HG02885 (cell line): ENCODE measurements at regions not wholly inside any gene's neighbourhood (a gene's known extent, or its start where the extent isn't known, plus 50 kb on each side); places are given as distances from the start of the nearest gene placed in this dataset.
"Not testable (repeated sequence)": the region's sequence is repeated elsewhere in the genome, so short reads cannot be mapped to it uniquely, and the experiment has no call there.

ENCODE experiments used
- ATAC-seq: cut with Tn5 transposase; IDR thresholded peaks from one replicate; pipeline ENCODE4 v1.9.1; 2021; ENCODE audit warnings: mild to moderate bottlenecking; ENCODE audit not compliant: unreplicated experiment, poor library complexity

DNA sequence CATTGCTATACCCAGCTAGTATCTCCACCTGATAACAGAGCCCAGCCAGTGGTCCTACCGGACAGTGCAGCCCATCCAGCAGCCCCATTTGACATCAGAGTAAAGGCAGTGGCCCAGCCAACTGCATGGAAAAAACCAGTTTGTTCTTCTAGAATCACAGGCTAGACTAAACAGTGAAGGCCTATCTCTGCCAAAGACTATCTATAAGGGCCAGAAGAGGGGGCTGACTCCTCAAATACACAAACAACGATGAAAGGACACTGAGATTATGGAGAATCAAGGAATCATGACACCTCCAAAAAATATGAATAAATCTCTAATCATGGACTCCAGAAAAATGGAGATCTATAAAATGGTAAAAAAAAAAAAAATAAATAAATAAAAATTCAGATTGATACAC is 546.4 kb upstream of the HTR2C start:
- ATAC-seq: no peak

DNA sequence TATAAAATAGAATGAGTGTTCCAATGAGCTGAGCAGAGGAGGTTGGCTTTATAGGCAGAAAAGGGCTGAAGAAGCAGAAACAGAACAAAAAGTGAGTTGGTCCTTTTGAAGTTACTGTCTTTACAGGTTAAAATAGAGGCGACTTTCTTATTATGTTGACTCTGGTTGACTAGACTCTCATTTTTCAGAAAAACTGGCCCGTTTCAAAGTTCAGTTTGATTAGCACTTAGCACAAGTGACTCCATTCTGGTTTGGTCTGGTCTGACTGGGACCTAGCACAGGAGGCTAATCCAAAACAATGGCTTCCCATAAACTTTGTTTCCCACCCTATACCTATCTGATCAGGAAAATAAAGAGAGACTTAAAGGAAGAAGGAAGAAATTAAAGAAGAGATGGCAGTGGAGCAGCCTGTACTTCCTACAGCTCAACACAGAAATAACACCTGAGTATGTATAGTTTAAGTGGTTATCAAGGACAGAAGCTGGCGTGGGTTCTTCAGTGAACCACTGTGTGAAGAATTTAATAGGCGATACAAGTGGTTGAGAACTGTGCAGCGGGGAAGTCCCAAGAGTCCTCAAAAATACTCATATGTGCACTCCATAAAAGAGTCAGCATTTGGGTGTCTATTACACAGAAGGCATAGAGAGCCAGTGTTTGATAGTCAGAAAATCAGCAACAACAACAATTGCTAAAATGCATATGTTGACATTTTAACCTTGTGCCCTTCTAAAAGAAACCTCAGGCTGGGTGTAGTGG is 554.8 kb upstream of the HTR2C start:
- no peak for ATAC-seq

DNA sequence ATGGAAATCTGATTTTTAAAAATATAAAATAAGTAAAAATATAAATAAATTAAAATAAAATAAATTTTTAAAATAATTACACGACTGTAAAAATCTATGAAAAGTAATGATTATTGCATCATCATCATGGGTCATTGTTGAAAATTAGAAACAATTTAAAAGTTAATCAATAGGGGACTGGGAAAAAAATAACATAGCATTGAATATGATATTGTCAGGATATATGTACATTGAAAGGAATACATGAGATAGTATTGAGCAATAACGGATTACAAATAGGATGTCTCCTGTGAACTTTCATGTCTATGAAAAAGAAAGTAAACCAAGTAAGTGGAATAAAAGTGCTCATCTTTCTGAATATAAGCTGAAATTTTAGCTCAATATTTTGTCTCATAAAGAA is 566.8 kb upstream of the HTR2C start:
- ATAC-seq: no peak

DNA sequence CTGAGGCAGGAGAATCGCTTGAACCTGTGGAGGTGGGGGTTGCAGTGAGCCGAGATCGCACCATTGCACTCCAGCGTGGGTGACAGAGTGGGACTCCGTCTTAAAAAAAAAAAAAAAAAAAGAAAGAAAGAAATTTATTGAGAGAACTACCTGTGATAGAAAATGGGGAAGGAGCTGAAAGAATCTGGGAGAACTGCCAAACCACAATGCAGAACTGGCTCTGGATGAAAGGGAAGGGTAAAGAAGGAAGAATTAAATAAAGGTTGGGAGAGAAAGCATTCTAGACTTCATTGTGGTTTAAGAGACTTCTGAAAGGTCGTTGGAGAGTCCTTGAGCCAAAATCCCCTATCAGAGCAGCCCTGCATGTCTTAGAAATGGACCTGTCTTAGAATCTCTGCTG is 567.9 kb upstream of the HTR2C start:
- no peak for ATAC-seq

DNA sequence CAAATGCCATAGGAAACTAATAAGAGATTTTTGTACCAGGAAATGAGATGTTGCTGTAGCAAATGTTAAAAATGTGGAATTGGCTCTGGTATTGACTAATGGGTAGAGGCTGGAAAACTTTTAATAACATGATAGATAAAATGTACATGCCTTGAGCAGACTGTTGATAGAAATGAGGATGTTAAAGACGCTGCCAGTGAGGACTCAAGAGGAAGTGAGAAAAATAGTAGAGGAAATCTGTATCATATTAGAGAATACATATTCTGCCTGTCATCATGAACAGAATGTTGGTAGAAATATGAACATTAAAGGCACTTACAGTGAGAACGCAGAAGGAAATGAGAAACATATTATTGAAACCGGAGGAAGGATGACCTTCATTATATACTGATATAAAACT is 577.2 kb upstream of the HTR2C start:
- ATAC-seq: no peak

DNA sequence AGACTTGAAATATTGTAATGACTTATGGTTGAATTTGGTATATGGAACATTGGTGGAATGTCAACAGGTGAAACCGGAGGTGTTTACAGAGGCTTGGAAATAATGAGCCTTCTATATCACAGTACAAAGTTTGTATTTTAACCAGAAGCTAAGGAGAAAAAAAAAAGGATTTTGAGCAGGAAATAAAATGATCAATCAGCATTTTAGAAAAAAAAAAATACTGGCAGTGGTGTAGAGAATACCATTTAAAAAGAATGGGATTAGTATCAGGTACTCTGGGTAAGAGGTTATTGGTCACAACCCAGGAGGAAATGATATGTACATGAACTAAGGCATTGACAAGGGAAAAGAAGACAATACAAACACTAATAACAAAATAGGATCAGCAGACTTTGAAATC is 587.1 kb upstream of the HTR2C start:
- ATAC-seq: no peak

DNA sequence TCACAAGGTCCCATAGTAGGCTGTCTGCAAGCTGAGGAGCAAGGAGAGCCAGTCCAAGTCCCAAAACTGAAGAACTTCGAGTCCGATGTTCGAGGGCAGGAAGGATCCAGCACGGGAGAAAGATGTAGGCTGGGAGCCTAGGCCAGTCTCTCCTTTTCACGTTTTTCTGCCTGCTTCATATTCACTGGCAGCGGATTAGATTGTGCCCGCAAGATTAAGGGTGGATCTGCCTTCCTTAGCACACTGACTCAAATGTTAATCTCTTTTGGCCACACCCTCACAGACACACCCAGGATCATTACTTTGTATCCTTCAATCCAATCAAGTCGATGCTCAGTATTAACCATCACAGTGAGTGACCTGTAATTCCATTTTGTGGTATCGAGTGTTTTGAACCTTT is 592.2 kb upstream of the HTR2C start:
- not testable (repeated sequence) for ATAC-seq

DNA sequence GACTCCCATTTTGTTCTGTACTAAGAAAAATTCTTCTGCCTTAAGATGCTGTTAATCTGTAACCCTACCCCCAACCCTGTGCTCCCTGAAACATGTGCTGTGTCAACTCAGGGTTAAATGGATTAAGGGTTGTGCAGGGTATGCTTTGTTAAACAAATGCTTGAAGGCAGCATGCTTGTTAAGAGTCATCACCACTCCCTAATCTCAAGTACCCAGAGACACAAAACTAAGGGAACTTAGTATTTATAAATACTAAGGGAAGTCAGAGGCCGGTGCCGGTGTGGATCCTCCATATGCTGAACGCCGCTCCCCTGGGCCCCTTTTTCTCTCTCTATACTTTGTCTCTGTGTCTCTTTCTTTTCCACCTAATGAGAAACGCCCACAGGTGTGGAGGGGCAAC is 593.2 kb upstream of the HTR2C start:
- not testable (repeated sequence) for ATAC-seq

DNA sequence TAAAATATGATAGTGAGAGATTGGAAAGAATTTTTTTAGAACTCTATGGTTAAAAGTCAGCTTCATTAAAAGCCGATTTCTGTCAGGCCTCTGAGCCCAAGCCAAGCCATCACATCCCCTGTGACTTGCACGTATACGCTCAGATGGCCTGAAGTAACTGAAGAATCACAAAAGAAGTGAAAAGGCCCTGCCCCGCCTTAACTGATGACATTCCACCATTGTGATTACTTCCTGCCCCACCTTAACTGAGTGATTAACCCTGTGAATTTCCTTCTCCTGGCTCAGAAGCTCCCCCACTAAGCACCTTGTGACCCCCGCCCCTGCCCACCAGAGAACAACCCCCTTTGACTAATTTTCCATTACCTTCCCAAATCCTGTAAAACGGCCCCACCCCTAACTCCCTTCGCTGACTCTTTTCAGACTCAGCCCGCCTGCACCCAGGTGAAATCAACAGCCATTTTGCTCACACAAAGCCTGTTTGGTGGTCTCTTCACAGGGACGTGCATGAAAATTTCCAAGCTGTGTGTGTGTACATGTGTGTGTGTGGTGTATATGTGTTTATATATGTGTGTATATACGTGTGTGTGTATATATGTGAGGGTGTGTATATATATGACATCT is 595.5 kb upstream of the HTR2C start:
- not testable (repeated sequence) for ATAC-seq

DNA sequence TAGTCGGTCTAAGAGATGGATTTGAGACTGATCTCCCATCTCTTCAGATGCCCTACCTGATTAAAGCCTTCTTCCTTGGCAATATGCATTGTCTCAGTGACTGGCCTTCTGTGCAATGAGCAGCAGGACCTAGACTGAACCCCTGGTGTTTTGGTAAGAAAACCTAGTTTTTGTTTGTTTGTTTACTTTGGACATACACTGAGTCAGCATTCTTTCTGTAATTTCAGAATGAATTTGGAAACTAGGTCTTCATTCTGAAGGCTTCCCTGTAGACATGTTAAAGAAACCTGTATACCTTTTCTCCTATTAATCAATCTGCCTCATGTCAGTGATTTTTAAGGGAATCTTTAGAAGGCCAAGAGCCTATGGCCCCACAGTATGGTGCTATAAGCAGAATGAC is 597.5 kb upstream of the HTR2C start:
- no peak for ATAC-seq

DNA sequence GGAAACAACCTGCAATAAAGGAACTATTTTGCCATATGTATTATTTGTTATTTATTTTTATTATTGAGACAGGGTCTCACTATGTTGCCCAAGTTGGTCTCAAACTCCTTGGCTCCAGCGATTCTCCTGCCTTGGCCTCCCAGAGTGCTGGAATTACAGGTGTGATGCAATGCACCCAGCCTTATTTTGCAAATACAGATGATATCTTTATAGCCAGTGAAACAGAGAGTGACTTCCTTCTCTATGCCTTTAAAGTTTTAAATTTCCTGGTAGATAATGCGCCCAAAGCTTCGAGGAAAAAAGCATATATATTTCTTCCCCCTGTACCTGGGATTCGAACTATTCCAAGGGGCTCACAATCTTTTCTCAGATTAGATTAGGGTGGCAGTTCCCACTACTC is 601.1 kb upstream of the HTR2C start:
- no peak for ATAC-seq

DNA sequence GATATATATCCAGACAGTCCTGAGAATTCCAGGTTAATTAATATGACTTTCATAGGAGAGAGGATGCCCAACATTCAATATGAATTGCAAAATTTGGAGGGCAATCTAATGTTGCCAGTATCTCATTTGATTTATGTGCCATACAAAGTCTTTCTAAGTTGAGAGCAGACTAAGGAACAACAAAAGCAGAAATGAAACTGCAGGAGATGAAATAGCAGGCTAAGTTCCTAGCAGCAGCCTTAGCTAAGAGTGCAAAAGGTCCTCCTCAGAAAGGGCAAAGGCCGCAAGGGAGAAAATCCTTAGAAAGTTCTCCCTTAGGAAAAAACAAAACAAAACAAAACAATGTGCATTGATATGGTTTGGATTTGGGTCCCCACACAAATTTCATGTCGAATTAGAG is 602.9 kb upstream of the HTR2C start:
- ATAC-seq: no peak

DNA sequence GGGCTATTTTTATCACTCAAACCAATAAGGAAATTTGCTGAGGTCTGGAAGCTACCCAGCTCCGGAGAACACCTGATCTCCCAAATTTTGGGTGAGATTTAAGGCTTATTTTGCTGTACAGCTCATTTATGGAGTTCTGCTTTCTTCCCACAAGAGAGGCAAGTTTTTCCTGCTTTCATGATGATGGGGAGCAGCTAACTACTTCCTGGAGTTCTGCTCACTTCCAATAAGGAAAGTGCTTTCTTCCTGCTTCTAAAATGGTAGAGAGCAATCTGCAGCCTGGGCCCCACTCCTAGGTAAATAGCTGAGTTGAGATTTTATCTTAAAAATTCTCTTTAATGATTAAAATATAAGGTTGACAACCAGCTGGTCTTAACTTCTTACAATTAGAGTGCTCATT is 606.0 kb upstream of the HTR2C start:
- no peak for ATAC-seq

DNA sequence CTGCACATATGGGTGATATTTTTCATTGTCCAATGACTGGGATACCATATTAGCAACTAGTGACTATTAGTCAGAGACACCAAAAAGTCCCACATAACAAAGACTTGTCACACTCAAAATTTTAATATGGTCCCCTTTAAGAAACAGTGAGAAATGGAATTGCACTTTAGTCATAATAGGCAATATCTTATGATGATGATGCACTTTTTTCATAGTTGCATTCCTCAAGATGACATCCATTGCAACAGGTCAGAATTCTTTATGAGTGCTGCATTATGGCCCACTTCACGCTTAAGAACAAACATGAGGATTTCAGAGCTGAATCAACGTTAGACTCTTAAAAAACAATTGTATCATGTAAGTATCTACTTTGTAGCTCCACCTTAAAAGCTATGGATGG is 608.4 kb upstream of the HTR2C start:
- no peak for ATAC-seq

DNA sequence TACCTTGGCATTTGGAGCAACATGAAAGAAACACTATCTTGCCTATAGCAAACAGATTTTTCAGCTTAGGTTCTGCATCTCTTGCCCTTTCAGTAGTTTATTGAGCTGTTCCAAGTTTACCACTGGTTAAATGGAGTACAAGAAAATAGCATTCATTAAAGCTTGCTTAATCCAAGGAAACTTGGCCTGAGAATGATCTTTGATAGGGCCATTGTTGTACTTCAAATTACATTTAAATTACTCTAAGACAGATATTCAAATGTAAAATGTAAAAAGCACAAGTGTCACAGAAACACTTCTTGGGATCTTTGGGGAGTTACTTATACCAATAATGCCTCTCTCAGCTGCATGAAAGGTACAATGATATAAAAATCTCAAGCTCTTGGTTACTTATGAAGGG is 609.0 kb upstream of the HTR2C start:
- no peak for ATAC-seq

DNA sequence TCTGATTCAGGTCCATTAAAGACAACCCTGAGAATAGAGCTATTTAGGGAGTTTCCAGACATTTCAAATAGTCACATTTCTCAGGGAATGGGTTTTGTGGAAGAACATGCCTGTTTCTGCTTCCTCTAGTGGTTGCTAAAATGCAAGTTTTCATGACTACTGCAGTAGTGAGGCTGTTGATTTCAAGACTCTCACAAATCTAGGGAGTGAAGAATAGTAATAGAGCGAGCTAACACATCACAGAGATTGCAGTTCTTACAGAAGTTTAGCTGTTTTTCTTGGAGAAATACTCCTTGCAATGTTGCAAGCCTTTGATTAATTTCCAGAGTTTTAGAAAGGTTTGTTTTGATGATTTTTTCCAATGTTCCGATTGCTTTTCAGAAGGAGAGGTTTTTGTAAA is 610.2 kb upstream of the HTR2C start:
- no peak for ATAC-seq

DNA sequence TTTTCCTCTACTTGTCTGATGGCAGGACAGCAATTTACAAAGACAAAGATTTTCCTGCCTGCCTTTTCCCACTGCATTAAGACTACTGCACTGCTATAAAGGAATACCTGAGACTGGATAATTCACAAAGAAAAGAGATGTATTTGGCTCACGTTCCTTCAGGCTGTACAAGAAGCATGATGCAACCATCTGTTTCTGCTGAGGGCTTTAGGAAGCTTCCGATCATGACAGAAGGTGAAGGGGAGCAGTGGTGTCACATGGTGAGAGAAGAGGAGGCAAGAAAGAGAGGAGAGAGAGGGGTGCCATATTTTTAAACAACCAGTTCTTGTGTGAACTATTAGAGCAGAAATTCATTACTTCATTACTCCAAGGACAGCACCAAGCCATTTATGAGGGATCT is 617.1 kb upstream of the HTR2C start:
- no peak for ATAC-seq

DNA sequence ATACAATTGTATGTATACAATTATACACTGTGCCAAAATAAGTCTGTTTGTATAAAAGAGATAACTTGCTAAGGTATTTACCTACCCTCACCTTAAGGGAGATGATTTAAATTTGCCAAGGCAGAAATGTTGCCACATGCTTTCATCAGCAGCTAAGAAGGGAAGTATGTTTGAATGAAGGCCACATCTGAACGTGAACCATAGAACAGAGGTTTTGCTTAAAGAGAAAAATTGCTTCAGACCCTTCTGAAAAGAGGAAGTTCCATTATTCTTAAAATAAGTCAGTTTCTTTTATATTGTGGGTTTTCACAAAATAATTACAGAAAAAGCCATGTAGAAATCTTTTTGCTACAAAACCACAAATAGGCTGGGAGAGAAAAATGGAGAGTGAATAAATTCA is 621.5 kb upstream of the HTR2C start:
- no peak for ATAC-seq

DNA sequence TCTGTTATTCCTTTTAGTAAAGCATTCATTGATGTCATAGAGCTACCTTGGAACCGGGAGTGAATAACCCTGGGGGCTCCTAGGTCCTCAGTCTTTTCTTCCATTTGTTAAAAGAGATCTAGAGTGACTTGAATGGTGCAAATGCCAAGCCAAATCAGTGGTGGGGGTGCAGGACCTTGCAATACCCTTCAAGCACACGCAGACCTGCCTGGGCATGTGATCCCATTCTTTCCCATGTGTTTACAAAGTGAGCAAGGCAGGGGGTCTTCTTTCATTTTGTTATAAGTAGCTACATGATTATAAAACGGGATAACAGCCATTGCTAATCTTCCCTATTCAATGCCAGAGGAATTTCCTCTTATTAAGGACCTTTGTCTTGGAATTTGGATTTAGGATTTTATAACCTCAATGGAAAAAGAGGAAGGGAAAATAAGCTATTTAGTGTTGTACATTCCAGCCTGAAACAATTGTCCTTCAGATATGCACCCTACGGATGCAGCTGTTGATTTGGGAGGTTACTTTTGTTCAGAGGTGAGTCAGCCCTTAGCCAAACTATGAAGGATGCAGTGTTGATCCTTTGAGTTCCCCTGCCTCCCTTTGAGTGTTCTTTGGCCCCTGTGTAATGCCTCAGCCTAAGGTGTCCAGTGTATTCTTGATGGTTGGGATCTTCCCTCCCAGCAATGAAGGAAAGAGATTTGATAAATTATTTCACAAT is 623.8 kb upstream of the HTR2C start:
- no peak for ATAC-seq

DNA sequence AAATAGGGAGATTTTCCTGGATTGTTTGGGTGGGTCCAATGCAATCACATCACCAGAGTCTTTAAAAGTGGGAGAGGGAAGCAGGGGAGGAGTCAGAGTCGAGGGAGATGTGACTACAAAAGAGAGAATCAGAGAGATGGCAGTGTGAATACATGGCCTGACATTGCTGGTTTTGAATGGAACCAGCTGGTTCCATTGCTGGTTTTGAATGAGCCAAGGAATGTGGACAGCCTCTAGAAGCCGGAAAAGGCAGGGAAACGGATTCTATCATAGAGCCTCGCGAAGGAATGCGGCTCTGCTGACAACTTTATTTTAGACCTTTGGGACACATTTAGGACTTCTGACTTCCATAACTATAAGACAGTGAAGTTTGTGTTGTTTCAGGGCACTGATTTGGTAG is 627.0 kb upstream of the HTR2C start:
- no peak for ATAC-seq

DNA sequence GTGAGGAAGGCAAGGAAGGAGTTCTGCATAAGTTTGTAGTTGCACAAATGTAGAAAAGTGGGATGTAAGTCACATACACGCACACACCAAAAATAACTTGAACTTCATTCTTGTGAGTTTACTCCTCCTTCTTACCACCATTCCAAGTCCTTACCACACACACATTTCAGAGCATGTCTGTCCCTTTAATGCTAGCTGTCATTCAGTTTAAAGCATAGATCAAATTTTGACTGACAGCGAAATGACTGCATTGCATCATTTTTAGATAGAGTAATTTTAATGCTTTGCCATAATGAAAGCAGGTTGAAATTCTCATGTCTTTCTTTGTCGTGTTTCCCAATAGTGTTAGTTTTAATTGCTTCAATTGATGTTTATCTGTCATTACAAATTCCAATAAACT is 629.6 kb upstream of the HTR2C start:
- no peak for ATAC-seq
